Stimulated activated CD4-positive, alpha-beta T cell treated with anti-CD3 and anti-CD28 coated beads, Interleukin-4, amount 100 ng/mL, for 48 hours (primary cell): ENCODE measurements at regions not wholly inside any gene's neighbourhood (a gene's known extent, or its start where the extent isn't known, plus 50 kb on each side); places are given as distances from the start of the nearest gene placed in this dataset.
"Not testable (repeated sequence)": the region's sequence is repeated elsewhere in the genome, so short reads cannot be mapped to it uniquely, and the experiment has no call there.

Experiments used
- DNase-seq, 2 donors: peaks; one replicate each; pipeline ENCODE4 v3.0.0-alpha.2; 2020; ENCODE audit warnings: low read depth in 2 of 2

GRCh38 chr7:49479936-49480544 is 293.4 kb upstream of the VWC2 start:
- DNase-seq, result no peak

GRCh38 chr7:49481075-49481474 is 292.4 kb upstream of the VWC2 start:
- DNase-seq, result no peak

- no peak for DNase-seq
Observed at GRCh38 chr7:49483142-49483541, 290.3 kb upstream of the VWC2 start.

DNA sequence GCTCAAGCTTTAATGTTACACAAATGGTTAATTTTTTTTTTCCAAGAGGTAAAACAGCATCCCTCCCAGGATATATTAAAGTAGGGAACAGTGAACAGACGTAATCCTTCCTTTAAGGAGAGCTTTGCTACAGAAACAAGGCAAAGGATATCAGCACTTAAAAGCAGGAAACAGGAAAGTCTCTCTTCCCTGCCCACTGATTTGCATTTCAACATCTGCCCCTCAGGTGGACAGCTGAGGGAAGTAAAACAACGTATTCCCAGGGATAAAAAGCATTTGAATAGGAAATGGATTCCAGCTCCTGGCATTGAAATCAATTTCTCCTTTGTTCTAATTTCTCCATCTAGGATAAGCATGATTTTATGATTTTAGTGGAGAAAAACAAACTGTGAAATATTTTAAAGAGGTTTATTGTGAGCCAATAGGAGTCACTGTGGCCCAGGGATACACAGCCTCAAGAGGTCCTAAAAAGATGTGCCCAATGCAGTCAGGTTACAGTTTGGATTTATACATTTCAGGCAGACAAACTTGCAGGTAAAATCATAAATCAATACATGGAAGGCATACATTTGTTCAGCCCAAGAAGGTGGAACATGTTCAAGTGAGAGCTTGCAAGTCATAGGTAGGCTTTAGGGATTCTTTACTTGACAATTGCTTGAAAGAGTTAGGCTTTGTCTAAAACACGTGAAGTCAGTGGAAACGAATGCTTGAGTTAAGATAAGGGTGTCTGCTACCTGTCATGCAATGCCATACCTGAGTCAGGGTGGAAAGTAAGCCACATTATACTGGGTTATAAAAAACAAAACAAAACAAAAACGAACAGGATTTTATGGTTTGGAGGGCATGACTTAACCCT is 286.2 kb upstream of the VWC2 start:
- no peak for DNase-seq

- no peak for DNase-seq
Observed at GRCh38 chr7:49487830-49488140, 285.7 kb upstream of the VWC2 start.

GRCh38 chr7:49488573-49488972 is 284.9 kb upstream of the VWC2 start:
- no peak for DNase-seq

- no peak for DNase-seq
Observed at GRCh38 chr7:49497471-49497870, 276.0 kb upstream of the VWC2 start.

GRCh38 chr7:49500741-49501140 is 272.7 kb upstream of the VWC2 start:
- no peak for DNase-seq

DNA sequence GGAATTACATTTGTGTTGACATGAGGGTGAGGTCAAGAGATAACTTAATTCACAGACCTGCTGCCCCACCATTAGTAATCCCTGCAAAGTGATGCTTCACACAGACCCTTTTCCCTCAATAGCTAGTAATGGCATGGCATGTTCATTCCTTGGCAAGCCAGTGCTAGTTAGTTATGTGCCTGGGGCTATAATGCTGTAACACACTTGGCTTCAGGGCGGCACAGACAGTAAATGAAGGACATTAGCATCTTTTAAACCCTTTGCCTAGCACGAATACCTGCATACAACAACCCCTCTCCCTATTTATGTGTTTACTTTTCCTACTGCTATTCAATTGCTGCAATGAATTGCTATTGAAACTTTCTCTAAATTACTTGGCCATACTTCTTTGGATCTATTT is 266.2 kb upstream of the VWC2 start:
- not testable (repeated sequence) for DNase-seq

GRCh38 chr7:49513911-49514310 is 259.5 kb upstream of the VWC2 start:
- DNase-seq, result no peak

DNA sequence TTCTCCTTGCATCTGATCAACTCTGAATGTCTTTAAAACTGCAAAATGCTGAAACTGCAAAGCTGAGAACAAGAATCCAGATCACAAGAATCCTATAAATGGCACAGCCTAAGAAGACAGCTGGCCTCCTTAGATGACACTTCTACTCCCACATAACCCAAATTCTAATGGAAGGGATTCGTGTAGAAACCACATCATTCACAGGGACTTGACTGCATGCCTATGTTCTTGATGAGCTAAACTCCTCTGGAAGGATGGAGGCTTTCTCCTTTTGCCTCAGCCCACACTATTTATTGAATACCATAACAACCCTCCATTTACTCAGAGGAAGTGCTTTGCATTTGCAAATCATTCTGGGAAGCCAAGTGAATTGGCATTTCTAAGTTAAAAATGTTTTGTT is 252.5 kb upstream of the VWC2 start:
- no peak for DNase-seq

DNA sequence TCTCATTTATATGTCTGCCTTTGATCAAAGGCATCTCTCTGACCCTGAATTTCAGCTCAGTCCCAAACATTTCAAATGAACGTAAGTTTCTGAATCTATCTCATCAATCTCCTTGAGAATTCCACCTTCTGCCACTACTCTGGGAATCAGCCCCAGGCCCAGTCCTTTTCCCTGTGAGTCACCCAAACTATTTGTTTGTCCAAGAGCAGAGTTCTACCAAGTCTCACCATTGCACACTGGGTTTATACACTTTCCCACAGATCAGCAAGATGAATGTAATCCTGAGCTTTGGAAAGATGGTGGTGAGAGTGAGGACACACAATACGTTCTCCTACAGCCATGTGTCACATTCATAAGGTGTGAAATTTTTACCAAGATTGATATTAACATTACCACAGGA is 251.3 kb upstream of the VWC2 start:
- DNase-seq, result no peak

GRCh38 chr7:49523870-49524269 is 249.6 kb upstream of the VWC2 start:
- no peak for DNase-seq

DNA sequence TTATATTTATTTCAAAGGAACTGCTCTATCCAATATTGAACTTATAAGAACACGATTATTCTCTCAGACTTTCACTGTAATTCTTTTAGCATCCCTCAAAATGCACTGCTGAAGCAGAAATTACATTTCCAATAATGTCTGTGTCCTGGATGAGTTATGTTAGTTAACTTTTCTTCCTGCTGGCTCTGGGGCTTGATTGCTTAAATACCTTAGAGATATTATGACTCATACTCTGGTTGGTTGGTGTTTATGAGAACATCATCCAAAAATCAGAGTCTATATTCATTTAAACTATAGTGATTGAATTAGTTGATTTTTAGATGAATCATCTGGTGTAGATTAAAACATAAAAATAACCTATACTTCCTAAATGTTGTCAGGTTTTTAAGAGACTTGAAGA is 246.3 kb upstream of the VWC2 start:
- no peak for DNase-seq

- DNase-seq, result no peak
Observed at GRCh38 chr7:49530481-49530880, 243.0 kb upstream of the VWC2 start.

DNA sequence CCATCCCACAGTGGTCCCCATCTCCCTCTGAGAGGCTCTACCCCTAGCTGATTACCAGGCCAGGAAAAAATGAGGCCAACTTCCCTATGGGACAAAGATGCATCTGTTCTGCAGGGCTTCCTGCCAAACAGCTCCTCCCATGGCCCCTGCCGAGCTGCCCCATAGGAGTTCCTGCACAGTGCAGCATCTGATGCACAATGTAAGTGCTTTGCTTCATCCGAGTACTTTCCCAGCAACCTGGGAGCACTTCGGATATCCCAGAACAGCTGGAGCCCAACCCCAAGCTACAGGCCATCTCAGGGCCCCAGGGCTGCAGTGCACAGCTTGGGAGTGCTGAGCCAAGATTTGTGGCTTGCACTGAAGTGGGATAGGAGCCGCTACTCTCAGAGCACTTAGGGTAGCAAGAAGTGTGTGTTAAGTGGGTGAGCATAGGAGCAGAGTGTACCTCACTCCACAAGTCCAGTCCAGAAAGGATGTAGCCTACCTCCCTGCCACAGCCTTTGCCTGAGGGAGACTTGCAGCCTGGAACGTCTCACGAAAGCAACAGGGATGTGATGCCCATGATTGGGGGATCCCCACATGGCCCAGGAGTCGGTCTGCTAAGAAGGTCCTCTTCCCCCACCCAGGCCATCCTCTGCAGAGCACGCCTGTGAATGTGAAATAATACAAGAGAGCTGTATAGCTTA is 209.6 kb upstream of the VWC2 start:
- DNase-seq, result no peak

GRCh38 chr7:49564379-49564714 is 209.1 kb upstream of the VWC2 start:
- no peak for DNase-seq

DNA sequence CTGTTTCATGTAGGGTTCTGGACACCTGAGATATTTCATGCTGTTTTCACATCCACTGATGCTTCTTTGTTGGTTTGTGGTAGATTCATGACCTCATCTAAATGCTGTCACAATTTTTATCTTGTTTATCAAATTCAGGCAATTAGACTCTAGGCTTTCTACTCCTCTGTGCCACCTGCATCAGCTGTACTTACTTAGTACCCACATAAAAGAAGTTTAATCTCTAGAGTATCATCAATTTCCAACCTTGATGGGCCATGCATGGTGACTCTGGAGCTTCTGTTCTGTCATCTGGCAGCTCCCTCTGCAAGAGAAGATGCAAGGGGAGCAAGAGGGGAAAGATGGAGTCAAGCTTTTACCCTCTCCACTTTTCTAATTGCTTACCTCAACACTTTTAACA is 195.9 kb upstream of the VWC2 start:
- DNase-seq, result no peak

GRCh38 chr7:49579408-49579807 is 194.0 kb upstream of the VWC2 start:
- no peak for DNase-seq

DNA sequence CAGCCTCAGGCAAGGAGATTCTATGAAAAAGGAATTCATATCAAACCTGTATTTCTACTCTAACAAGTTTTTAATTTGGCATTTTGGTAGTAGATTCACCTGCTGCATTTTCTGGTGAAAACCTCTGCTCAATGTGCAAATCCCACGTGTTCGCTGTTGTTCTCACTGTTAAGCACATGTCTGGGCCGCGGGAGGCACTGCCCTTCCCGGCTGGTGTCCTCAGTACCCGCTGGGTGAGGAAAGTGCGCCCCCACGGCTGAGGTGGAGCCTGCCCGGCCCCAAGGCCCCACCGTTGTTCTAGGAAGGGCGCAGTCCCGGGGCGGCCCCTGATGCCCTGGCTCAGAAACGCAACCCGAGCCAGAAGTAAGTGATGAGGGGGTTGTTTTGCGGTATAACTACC is 193.4 kb upstream of the VWC2 start:
- no peak for DNase-seq

DNA sequence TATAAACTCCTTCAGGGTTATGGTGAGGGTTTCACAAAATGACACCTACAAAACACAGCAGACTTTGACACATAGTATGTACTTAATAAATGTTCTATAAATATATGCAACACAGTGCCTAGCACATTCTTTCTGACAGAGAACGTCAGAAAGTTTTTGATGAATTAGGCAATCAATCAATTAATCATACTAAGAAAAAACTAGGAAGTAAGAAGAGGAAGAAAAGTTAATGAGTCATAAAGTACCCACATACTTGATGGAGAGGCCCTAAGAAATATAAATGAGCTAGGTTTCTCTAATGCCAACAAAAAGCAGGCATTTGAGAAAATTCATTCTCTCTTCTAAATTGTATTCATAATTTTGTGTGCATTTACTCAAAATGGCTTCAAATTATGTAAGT is 192.7 kb upstream of the VWC2 start:
- no peak for DNase-seq

- no peak for DNase-seq
Observed at GRCh38 chr7:49583440-49583839, 190.0 kb upstream of the VWC2 start.
